Activated CD8-positive, alpha-beta T cell treated with anti-CD3 and anti-CD28 coated beads for 36 hours (primary cell): ENCODE measurements at regions not wholly inside any gene's neighbourhood (a gene's known extent, or its start where the extent isn't known, plus 50 kb on each side); places are given as distances from the start of the nearest gene placed in this dataset.

Experiments used
- ATAC-seq: fragments of 200-7000 bp; cut with Tn5 transposase; one replicate; pipeline ENCODE4 v1.10.0; 2021; ENCODE audit warnings: mild to moderate bottlenecking, moderate library complexity
- CTCF ChIA-PET: fragments of 350-600 bp; sonication (Branson Sonifier 250); formaldehyde crosslinking; loops from one replicate; lab custom pipeline; 2021; ENCODE audit warnings: antibody characterized with exemption; lab: Charles Lee
- POLR2A ChIA-PET: fragments of 350-600 bp; sonication (Branson Sonifier 250); formaldehyde crosslinking; loops from one replicate; lab custom pipeline; 2021; ENCODE audit warnings: antibody characterized with exemption; lab: Charles Lee
- DNase-seq: peaks from one replicate; pipeline ENCODE4 v3.0.0-alpha.2; 2020
- H3K27ac Mint-ChIP-seq: one replicate; pipeline ENCODE4 v1.8.0; 2021; ENCODE audit warnings: mild to moderate bottlenecking, mixed read lengths
- H3K27me3 Mint-ChIP-seq: one replicate; pipeline ENCODE4 v1.8.0; 2021; ENCODE audit warnings: mixed read lengths
- H3K36me3 Mint-ChIP-seq: one replicate; pipeline ENCODE4 v1.8.0; 2021; ENCODE audit warnings: low read depth, mixed read lengths
- H3K4me1 Mint-ChIP-seq: one replicate; pipeline ENCODE4 v1.8.0; 2021; ENCODE audit warnings: low read depth, mixed read lengths
- H3K4me3 Mint-ChIP-seq: one replicate; pipeline ENCODE4 v1.8.0; 2021; ENCODE audit warnings: mild to moderate bottlenecking, moderate library complexity, mixed read lengths
- H3K9me3 Mint-ChIP-seq: one replicate; pipeline ENCODE4 v1.8.0; 2021; ENCODE audit warnings: mixed read lengths
- intact Hi-C: fragments of 100-400 bp; cut with micrococcal nuclease; formaldehyde crosslinking; loops from one replicate; pipeline ENCODE4 v1.10.0; 2022
- TF ChIP-seq, protein P1 (sequence below): fragments of 200-600 bp; IDR thresholded peaks from one replicate; pipeline ENCODE4 v1.8.0; 2022; ENCODE audit warnings: antibody characterized with exemption, mild to moderate bottlenecking

DNA sequence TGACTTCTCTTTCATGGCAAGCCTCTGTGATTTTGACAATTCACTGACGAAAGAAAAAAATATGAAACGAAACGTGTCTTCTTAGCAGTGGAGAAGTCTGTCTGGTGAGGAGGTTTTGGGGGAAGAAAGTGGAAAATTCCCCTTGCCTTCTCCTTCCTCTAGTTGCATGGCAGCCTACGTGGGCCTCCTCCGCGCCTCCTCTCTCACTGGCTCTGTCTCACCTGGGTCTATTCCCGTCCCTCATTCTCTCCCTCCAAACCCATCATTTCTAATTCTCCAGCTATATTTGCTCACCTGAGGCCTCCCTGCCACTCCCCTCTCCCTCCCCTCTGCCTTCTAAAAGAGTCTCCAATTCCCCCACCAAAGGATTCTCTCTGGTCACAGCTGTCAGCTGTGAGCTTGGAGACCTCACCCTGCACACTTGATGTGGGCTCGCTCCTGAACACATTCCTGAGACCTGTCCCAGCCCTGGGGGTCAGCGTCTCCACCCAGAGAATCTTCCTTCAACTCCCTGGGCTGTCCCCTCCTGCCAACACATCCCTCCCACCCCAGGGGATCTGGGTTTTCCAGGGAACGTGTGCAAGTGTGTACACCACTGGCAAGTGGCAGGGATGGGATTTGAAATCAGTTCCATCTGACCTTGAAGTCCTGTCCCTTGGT lies 159.6 kb upstream of the PMEPA1 start:
- Mint-ChIP-seq H3K27ac (no peak overlapping the region), H3K4me1 (peaks cover 11% of the 10 kb centered on the region), H3K36me3 (no peaks in the 10 kb centered on the region), H3K9me3 (no peaks in the 10 kb centered on the region), H3K4me3 (no peak overlapping the region), H3K27me3 (peaks cover 9% of the 10 kb centered on the region)
- intact Hi-C loops, result no loop called here
- no peak for ATAC-seq
- no peak for DNase-seq
- TF ChIP-seq, protein P1, sequence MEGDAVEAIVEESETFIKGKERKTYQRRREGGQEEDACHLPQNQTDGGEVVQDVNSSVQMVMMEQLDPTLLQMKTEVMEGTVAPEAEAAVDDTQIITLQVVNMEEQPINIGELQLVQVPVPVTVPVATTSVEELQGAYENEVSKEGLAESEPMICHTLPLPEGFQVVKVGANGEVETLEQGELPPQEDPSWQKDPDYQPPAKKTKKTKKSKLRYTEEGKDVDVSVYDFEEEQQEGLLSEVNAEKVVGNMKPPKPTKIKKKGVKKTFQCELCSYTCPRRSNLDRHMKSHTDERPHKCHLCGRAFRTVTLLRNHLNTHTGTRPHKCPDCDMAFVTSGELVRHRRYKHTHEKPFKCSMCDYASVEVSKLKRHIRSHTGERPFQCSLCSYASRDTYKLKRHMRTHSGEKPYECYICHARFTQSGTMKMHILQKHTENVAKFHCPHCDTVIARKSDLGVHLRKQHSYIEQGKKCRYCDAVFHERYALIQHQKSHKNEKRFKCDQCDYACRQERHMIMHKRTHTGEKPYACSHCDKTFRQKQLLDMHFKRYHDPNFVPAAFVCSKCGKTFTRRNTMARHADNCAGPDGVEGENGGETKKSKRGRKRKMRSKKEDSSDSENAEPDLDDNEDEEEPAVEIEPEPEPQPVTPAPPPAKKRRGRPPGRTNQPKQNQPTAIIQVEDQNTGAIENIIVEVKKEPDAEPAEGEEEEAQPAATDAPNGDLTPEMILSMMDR, result no peak
- ChIA-PET CTCF (interaction anchor here (1.1 kb wide), 1 partner anchor 218 kb away, joined by 3 read pairs; no protein-coding TSS in a partner anchor), POLR2A (no interaction called here)

DNA sequence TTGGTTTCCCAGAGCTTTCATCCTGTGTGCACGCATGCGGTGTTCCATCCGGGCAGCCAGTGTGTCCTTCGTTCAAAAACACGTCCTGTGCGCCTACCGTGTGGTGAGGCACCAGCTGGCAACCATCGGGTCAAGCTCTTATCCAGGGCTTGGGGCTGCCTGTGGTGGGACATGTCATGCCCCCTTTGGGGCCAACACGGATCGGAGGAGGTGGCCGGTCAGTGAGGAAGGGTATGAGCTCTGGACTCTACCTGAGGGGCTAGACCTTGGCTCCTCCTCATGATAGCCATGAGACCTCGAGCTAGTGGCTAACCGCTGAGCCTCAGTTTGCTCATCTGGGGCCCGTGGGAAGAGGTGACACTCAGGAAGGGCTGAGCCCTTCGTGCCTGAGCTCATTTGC lies 158.5 kb upstream of the PMEPA1 start:
- ChIA-PET CTCF (no interaction called here), POLR2A (no interaction called here)
- ATAC-seq (no peak), DNase-seq (no peak)
- no peaks in the 10 kb centered on the region for H3K9me3 Mint-ChIP-seq
- no peak overlapping the region for H3K27ac Mint-ChIP-seq
- peaks cover 9% of the 10 kb centered on the region for H3K27me3 Mint-ChIP-seq
- TF ChIP-seq, protein P1, result no peak
- H3K36me3 Mint-ChIP-seq, result no peaks in the 10 kb centered on the region
- peaks cover 11% of the 10 kb centered on the region for H3K4me1 Mint-ChIP-seq
- no peak overlapping the region for H3K4me3 Mint-ChIP-seq
- intact Hi-C loops, result no loop called here

DNA sequence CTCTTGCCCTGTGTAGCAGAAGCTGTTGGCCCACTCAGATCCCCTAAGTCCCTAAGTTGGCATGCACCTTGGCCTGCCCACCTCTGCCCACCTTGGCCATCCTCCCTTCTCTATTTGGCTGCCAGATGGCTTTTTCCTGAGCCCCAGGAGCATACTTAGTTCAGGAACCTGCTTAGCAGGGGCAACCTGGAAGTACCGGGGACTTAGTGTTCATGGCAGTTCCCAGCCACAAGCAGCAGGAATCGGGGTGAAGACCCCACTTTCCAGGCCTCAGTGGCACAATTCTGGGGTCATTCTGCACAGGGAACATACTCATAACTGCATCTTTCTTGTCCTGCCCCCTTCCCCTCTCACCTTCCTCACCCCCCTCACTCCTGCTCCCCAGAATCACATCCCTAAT lies 158.0 kb upstream of the PMEPA1 start:
- no peaks in the 10 kb centered on the region for H3K36me3 Mint-ChIP-seq
- H3K27me3 Mint-ChIP-seq, result peaks cover 9% of the 10 kb centered on the region
- ChIA-PET CTCF (no interaction called here), POLR2A (no interaction called here)
- no peak for DNase-seq
- TF ChIP-seq, protein P1, result no peak
- no peaks in the 10 kb centered on the region for H3K9me3 Mint-ChIP-seq
- ATAC-seq, result no peak
- no peak overlapping the region for H3K27ac Mint-ChIP-seq
- no peak overlapping the region for H3K4me3 Mint-ChIP-seq
- intact Hi-C loops, result no loop called here
- peaks cover 11% of the 10 kb centered on the region for H3K4me1 Mint-ChIP-seq

DNA sequence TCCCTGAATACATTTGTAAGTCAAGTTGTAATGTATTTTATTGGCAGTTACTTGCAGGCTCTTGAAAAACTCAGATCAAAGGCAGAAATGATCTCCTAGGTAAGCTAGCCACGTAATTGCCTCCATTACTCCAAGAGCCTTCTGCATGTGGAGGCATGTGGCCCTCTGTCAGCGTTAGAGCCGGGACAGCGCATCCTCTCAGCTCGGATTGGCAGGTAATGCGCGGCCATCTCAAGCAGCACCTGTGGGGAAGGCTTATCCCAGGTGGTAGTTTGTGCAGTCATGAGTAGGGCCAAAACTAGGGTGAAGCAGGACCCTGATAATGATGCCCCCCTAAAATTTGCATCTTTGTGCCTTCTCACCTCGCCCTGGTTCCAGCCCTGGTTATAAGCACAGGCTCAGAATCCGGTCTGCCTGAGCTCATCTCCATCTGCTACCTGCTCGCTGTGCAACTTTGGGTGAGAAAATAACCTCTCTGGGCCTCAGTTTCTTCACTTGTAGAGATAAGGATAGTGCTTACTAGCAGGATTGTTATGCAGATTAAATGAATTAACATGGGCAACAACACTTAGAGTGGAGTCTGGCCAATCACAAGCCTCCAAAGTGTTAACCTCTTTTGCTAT lies 157.5 kb upstream of the PMEPA1 start:
- ATAC-seq, result no peak
- TF ChIP-seq, protein P1, result no peak
- Mint-ChIP-seq H3K27ac (no peak overlapping the region), H3K4me1 (peaks cover 11% of the 10 kb centered on the region), H3K36me3 (no peaks in the 10 kb centered on the region), H3K27me3 (peaks cover 9% of the 10 kb centered on the region), H3K4me3 (no peak overlapping the region), H3K9me3 (no peaks in the 10 kb centered on the region)
- ChIA-PET POLR2A (no interaction called here), CTCF (no interaction called here)
- intact Hi-C loops, result no loop called here
- no peak for DNase-seq

DNA sequence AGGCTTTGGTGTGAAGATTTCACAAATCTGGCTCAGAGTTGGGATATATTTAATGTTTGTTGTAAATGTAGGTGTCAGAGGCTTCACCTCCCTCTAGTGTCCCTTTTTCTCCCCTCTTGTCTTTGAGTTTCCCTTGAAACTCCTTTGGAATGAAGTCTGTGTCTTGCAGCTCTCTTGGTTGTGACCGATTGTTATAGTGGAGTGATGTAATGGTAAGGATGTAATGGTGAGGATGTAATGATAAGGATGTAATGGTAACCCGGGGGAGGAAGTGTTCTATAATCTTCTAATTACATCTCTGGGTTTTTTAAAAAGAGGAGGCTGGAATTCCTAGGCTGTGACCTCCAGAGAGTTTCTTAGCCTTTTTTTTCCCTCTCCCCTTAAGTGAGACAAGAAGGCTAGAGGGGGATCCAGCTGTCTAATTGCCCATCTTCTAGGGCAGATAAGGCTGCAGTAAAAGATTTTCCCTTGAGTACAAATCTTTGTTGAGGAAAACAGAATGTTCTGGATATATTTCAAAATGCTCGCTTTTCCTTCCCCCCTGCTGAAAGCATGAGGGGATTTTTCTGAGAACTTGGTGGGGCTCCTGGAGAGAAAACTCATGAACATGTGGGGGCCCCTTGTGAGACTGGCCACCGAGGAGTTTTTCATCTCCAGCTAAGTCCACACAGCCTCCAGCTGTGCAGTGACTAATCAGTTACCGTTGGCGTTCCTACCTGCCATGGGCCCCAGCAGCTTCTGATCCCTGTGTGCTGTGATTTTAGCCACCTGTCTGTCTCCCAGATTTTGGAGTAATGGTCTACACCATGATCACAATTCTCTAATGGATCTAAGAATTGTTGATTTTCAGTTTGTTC lies 156.7 kb upstream of the PMEPA1 start:
- Mint-ChIP-seq H3K9me3 (no peaks in the 10 kb centered on the region), H3K4me3 (no peak overlapping the region), H3K27ac (no peak overlapping the region), H3K27me3 (peaks cover 9% of the 10 kb centered on the region), H3K4me1 (peaks cover 11% of the 10 kb centered on the region), H3K36me3 (no peaks in the 10 kb centered on the region)
- CTCF ChIA-PET, result no interaction called here
- POLR2A ChIA-PET, result no interaction called here
- DNase-seq, result no peak
- no peak for ATAC-seq
- intact Hi-C loops, result no loop called here
- TF ChIP-seq, protein P1, result no peak
